HepG2 (cell line): ENCODE measurements at regions not wholly inside any gene's neighbourhood (a gene's known extent, or its start where the extent isn't known, plus 50 kb on each side); places are given as distances from the start of the nearest gene placed in this dataset.

Experiments
- ATAC-seq: fragments of 200-7000 bp; cut with Tn5 transposase; 3 replicates; pipeline ENCODE4 v1.9.1; 2020; ENCODE audit warnings: mild to moderate bottlenecking, moderate library complexity
- BruUV-seq: library from RNA; stranded (reverse); fragments of 400-500 nt; replicated peaks from 2 replicates; lab custom pipeline; 2021; lab: Mats Ljungman, UMichigan
- CTCF ChIA-PET: fragments of 300-600 bp; formaldehyde crosslinking; extraction: SDS; loops from one replicate; lab custom pipeline; 2021; ENCODE audit warnings: low total read pairs, inconsistent platforms, low intra/inter-chr PET ratio; lab: Yijun Ruan, JAX
- POLR2A ChIA-PET: fragments of 350-600 bp; sonication (Branson Sonifier 250); formaldehyde crosslinking; loops from one replicate; lab custom pipeline; 2020; ENCODE audit warnings: antibody characterized with exemption, inconsistent platforms; lab: Yijun Ruan, JAX
- DNase-seq: peaks from one replicate; pipeline ENCODE4 v3.0.0-alpha.2; 2015; ENCODE audit warnings: low spot score
- FAIRE-seq: peaks from 3 replicates; lab custom pipeline; 2011; peaks lifted over from hg19 to GRCh38; lab: Jason Lieb, UNC
- H2AFZ ChIP-seq: one replicate; pipeline ENCODE4 v1.6.1; 2011; ENCODE audit warnings: low read length, inconsistent platforms
- H3K27ac ChIP-seq: fragments of 300-600 bp; 3 replicates; pipeline ENCODE4 v1.8.0; 2011; ENCODE audit warnings: mixed run types, mild to moderate bottlenecking, mixed read lengths, low read length, inconsistent platforms; ENCODE audit not compliant: insufficient read depth; ENCODE audit errors: extremely low read length
- H3K27me3 ChIP-seq, 2 experiments: fragments of 200-600 bp in 1 of 2; 2 replicates in 1 of 2; 3 replicates in 1 of 2; pipeline versions ENCODE4 v1.6.0 to v1.8.0; 2011; ENCODE audit warnings: low read length in 2 of 2, mild to moderate bottlenecking in 2 of 2, moderate library complexity in 2 of 2, inconsistent platforms in 1 of 2; ENCODE audit not compliant: insufficient read depth in 2 of 2, control insufficient read depth in 1 of 2
- H3K36me3 ChIP-seq, 2 experiments: fragments of 200-600 bp in 1 of 2; replicated peaks in 1 of 2; 2 replicates in 1 of 2; 3 replicates in 1 of 2; pipeline versions ENCODE4 v1.5.1 to v1.8.0; 2011; ENCODE audit warnings: low read length in 2 of 2, inconsistent platforms in 1 of 2; ENCODE audit not compliant: insufficient read depth in 2 of 2, control insufficient read depth in 1 of 2
- H3K4me1 ChIP-seq: 2 replicates; pipeline ENCODE4 v1.5.1; 2012; ENCODE audit warnings: low read length, inconsistent platforms; ENCODE audit not compliant: insufficient read depth
- H3K4me2 ChIP-seq: 2 replicates; pipeline ENCODE4 v1.6.0; 2011; ENCODE audit warnings: low read depth, low read length, inconsistent platforms
- H3K4me3 ChIP-seq, 3 experiments: fragments of 200-600 bp in 1 of 3; sonication (generic), shearing (Covaris generic) in 1 of 3; replicated peaks in 1 of 3; 2 replicates each; pipeline ENCODE4 v1.5.1; 2011 to 2016; ENCODE audit warnings: low read length in 3 of 3, inconsistent platforms in 2 of 3, low read depth in 2 of 3, mild to moderate bottlenecking in 2 of 3, control low read depth in 1 of 3, mixed read lengths in 1 of 3; ENCODE audit not compliant: insufficient read depth in 1 of 3
- H3K79me2 ChIP-seq: one replicate; pipeline ENCODE4 v1.6.1; 2011; ENCODE audit warnings: low read length, inconsistent platforms; ENCODE audit not compliant: insufficient read depth
- H3K9ac ChIP-seq: 2 replicates; pipeline ENCODE4 v1.6.0; 2011; ENCODE audit warnings: mild to moderate bottlenecking, low read depth, low read length, inconsistent platforms; ENCODE audit not compliant: insufficient read depth
- H3K9me3 ChIP-seq: 2 replicates; pipeline ENCODE4 v1.5.1; 2012; ENCODE audit warnings: mild to moderate bottlenecking, low read length
- H4K20me1 ChIP-seq: 2 replicates; pipeline ENCODE4 v1.6.0; 2011; ENCODE audit warnings: inconsistent platforms, mild to moderate bottlenecking, low read length, moderate library complexity; ENCODE audit not compliant: insufficient read depth
- HMGA1 ChIP-seq: sonication (generic); formaldehyde crosslinking; conservative IDR thresholded peaks from 2 replicates; pipeline ENCODE4 v1.4.0; 2020; ENCODE audit warnings: missing genetic modification reagents
- KLF9 ChIP-seq: IDR thresholded peaks from 2 replicates; pipeline ENCODE4 v1.6.1; 2016; ENCODE audit warnings: low read depth
- MED8 ChIP-seq: sonication (generic); formaldehyde crosslinking; IDR thresholded peaks from 2 replicates; pipeline ENCODE4 v1.8.1; 2023; ENCODE audit warnings: mild to moderate bottlenecking, missing genetic modification reagents; ENCODE audit not compliant: insufficient replicate concordance
- NR1H2 ChIP-seq: sonication (generic); formaldehyde crosslinking; IDR thresholded peaks from 2 replicates; pipeline ENCODE4 v1.8.1; 2022; ENCODE audit warnings: low read depth, missing genetic modification reagents, borderline replicate concordance
- PAX8 ChIP-seq: sonication (generic); formaldehyde crosslinking; IDR thresholded peaks from 2 replicates; pipeline ENCODE4 v1.8.0; 2022; ENCODE audit warnings: mild to moderate bottlenecking, missing genetic modification reagents, borderline replicate concordance
- PHB2 ChIP-seq: fragments of 450-650 bp; IDR thresholded peaks from 2 replicates; pipeline ENCODE4 v1.6.1; 2018; ENCODE audit not compliant: partially characterized antibody
- ZNF234 ChIP-seq: sonication (generic); formaldehyde crosslinking; conservative IDR thresholded peaks from 2 replicates; pipeline ENCODE4 v1.5.1; 2020; ENCODE audit warnings: mild to moderate bottlenecking, missing genetic modification reagents
- ZNF790 ChIP-seq: sonication (generic); formaldehyde crosslinking; IDR thresholded peaks from 2 replicates; pipeline ENCODE4 v1.8.0; 2022; ENCODE audit warnings: missing genetic modification reagents, mild to moderate bottlenecking, borderline replicate concordance
- WGBS: methylation state at CpG from one replicate; pipeline ENCODE4 v1.1.6; 2017; ENCODE audit warnings: low lambda C conversion rate; 5-methylcytosine and 5-hydroxymethylcytosine counted together
- in situ Hi-C: cut with HindIII; loops from 2 replicates; pipeline ENCODE4 v1.10.0; 2017; ENCODE audit warnings: low pct_unique_long_range_greater_than_20kb; ENCODE audit not compliant: extremely low pct_ligation_motif_present
- intact Hi-C: fragments of 100-400 bp; cut with micrococcal nuclease; formaldehyde crosslinking; loops from one replicate; pipeline ENCODE4 v1.10.0; 2022; ENCODE audit not compliant: unreplicated experiment
- TF ChIP-seq, protein P1 (sequence below): sonication (generic); formaldehyde crosslinking; IDR thresholded peaks from 2 replicates; pipeline ENCODE4 v1.5.1; 2020; ENCODE audit warnings: mild to moderate bottlenecking, missing genetic modification reagents
- TF ChIP-seq, protein P2 (sequence below): sonication (generic); IDR thresholded peaks from 2 replicates; pipeline ENCODE4 v1.6.1; 2016; ENCODE audit warnings: low read depth, borderline replicate concordance

- Histone ChIP-seq H2AFZ (no peak overlapping the region), H3K79me2 (no peaks in the 10 kb centered on the region), H3K4me2 (no peak overlapping the region), H3K9ac (no peak overlapping the region), H3K9me3 (no peaks in the 10 kb centered on the region), H3K27ac (no peak overlapping the region), H3K27me3 (0 out of 5 replicates have a peak, but pooled peaks cover 0 to 7% of the 10 kb centered on the region in 2 experiments), H3K4me3 (no peak overlapping the region)
- CTCF ChIA-PET: no interaction called here
- intact Hi-C loops: no loop called here
- FAIRE-seq: no peak
- ATAC-seq: no peak
- TF ChIP-seq MED8 (CRISPR knock-in tag) (no peak), HMGA1 (CRISPR knock-in tag) (no peak), PHB2 (no peak), KLF9 (no peak), ZNF234 (CRISPR knock-in tag) (no peak), NR1H2 (no peak), ZNF790 (no peak), PAX8 (CRISPR knock-in tag) (no peak)
- TF ChIP-seq, protein P1, sequence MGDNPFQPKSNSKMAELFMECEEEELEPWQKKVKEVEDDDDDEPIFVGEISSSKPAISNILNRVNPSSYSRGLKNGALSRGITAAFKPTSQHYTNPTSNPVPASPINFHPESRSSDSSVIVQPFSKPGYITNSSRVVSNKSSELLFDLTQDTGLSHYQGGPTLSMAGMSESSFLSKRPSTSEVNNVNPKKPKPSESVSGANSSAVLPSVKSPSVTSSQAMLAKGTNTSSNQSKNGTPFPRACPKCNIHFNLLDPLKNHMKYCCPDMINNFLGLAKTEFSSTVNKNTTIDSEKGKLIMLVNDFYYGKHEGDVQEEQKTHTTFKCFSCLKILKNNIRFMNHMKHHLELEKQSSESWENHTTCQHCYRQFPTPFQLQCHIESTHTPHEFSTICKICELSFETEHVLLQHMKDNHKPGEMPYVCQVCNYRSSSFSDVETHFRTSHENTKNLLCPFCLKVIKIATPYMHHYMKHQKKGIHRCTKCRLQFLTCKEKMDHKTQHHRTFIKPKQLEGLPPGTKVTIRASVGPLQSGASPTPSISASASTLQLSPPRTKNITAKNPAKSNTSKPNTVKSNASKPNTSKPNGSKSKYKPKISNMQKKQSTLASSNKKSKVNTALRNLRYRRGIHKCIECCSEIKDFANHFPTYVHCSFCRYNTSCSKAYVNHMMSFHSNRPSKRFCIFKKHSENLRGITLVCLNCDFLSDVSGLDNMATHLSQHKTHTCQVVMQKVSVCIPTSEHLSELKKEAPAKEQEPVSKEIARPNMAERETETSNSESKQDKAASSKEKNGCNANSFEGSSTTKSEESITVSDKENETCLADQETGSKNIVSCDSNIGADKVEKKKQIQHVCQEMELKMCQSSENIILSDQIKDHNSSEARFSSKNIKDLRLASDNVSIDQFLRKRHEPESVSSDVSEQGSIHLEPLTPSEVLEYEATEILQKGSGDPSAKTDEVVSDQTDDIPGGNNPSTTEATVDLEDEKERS: no peak
- TF ChIP-seq, protein P2, sequence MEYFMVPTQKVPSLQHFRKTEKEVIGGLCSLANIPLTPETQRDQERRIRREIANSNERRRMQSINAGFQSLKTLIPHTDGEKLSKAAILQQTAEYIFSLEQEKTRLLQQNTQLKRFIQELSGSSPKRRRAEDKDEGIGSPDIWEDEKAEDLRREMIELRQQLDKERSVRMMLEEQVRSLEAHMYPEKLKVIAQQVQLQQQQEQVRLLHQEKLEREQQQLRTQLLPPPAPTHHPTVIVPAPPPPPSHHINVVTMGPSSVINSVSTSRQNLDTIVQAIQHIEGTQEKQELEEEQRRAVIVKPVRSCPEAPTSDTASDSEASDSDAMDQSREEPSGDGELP: no peak
- TF ChIP-seq, all 625 proteins: peak for 0
- H4K20me1 ChIP-seq: no peaks in the 10 kb centered on the region
- BruUV-seq: no TSS peak
- no peaks in the 10 kb centered on the region for H3K36me3 ChIP-seq
- in situ Hi-C loops: no loop called here
- H3K4me1 ChIP-seq: 0 out of 2 replicates have a peak, but pooled peaks cover 4% of the 10 kb centered on the region
- WGBS: 13% methylated on average over 4 of the region's 4 CpGs
- no peak for DNase-seq
- POLR2A ChIA-PET: no interaction called here
Measured at GRCh38 chr6:3635482-3635881, 116.0 kb downstream of the PXDC1 start.
